Astrocyte (in vitro differentiated cells and primary cell): ENCODE measurements at regions not wholly inside any gene's neighbourhood (a gene's known extent, or its start where the extent isn't known, plus 50 kb on each side); places are given as distances from the start of the nearest gene placed in this dataset.

Source experiments
- DNase-seq: peaks from one replicate; pipeline ENCODE4 v3.0.0-alpha.2; 2010; ENCODE audit warnings: low read depth
- FAIRE-seq: peaks from 2 replicates; lab custom pipeline; 2011; peaks lifted over from hg19 to GRCh38; lab: Jason Lieb, UNC
- H2AFZ ChIP-seq: 2 replicates; pipeline ENCODE4 v1.6.0; 2012; ENCODE audit warnings: low read depth, low read length, inconsistent platforms
- H3K27ac ChIP-seq: 2 replicates; pipeline ENCODE4 v1.5.1; 2011; ENCODE audit warnings: low read depth, low read length, inconsistent platforms
- H3K27me3 ChIP-seq: 2 replicates; pipeline ENCODE4 v1.6.0; 2011; ENCODE audit warnings: low read length, inconsistent platforms; ENCODE audit not compliant: insufficient read depth
- H3K36me3 ChIP-seq: 2 replicates; pipeline ENCODE4 v1.5.1; 2011; ENCODE audit warnings: low read length, inconsistent platforms; ENCODE audit not compliant: insufficient read depth
- H3K4me1 ChIP-seq: 2 replicates; pipeline ENCODE4 v1.5.1; 2011; ENCODE audit warnings: low read length, inconsistent platforms; ENCODE audit not compliant: insufficient read depth
- H3K4me2 ChIP-seq: 2 replicates; pipeline ENCODE4 v1.6.0; 2012; ENCODE audit warnings: low read length, inconsistent platforms
- H3K4me3 ChIP-seq: 2 replicates; pipeline ENCODE4 v1.5.1; 2011; ENCODE audit warnings: low read depth, mild to moderate bottlenecking, low read length, inconsistent platforms; ENCODE audit not compliant: insufficient read depth
- H3K79me2 ChIP-seq: 2 replicates; pipeline ENCODE4 v1.6.0; 2012; ENCODE audit warnings: mild to moderate bottlenecking, low read length, inconsistent platforms; ENCODE audit not compliant: insufficient read depth
- H3K9ac ChIP-seq: 2 replicates; pipeline ENCODE4 v1.6.0; 2012; ENCODE audit warnings: mild to moderate bottlenecking, low read length, inconsistent platforms
- H3K9me3 ChIP-seq: 2 replicates; pipeline ENCODE4 v1.5.1; 2012; ENCODE audit warnings: low read depth, mild to moderate bottlenecking, low read length, inconsistent platforms; ENCODE audit not compliant: insufficient read depth
- H4K20me1 ChIP-seq: 2 replicates; pipeline ENCODE4 v1.6.0; 2012; ENCODE audit warnings: low read length, inconsistent platforms; ENCODE audit not compliant: insufficient read depth
- H3K27ac Mint-ChIP-seq: one replicate; pipeline ENCODE4 v1.8.0; 2021; ENCODE audit warnings: mild to moderate bottlenecking, mixed read lengths; ENCODE audit not compliant: unreplicated experiment
- H3K27me3 Mint-ChIP-seq: one replicate; pipeline ENCODE4 v1.8.0; 2021; ENCODE audit warnings: low read depth, mixed read lengths; ENCODE audit not compliant: unreplicated experiment
- H3K36me3 Mint-ChIP-seq: one replicate; pipeline ENCODE4 v1.8.0; 2021; ENCODE audit warnings: low read depth, mixed read lengths; ENCODE audit not compliant: unreplicated experiment
- H3K4me1 Mint-ChIP-seq: one replicate; pipeline ENCODE4 v1.8.0; 2021; ENCODE audit warnings: low read depth, mixed read lengths; ENCODE audit not compliant: unreplicated experiment
- H3K4me3 Mint-ChIP-seq: one replicate; pipeline ENCODE4 v1.8.0; 2021; ENCODE audit warnings: mild to moderate bottlenecking, moderate library complexity, mixed read lengths; ENCODE audit not compliant: unreplicated experiment
- H3K9me3 Mint-ChIP-seq: one replicate; pipeline ENCODE4 v1.8.0; 2021; ENCODE audit warnings: mild to moderate bottlenecking, mixed read lengths; ENCODE audit not compliant: unreplicated experiment
- EZH2 ChIP-seq: IDR thresholded peaks from 2 replicates; pipeline ENCODE4 v1.6.1; 2012; ENCODE audit warnings: mild to moderate bottlenecking, low read length, inconsistent platforms; ENCODE audit not compliant: insufficient read depth
- TF ChIP-seq, protein P1 (sequence below): IDR thresholded peaks from 2 replicates; pipeline ENCODE4 v1.5.1; 2011; ENCODE audit warnings: low read depth, mild to moderate bottlenecking, inconsistent platforms, low read length, moderate library complexity; ENCODE audit not compliant: insufficient read depth

DNA sequence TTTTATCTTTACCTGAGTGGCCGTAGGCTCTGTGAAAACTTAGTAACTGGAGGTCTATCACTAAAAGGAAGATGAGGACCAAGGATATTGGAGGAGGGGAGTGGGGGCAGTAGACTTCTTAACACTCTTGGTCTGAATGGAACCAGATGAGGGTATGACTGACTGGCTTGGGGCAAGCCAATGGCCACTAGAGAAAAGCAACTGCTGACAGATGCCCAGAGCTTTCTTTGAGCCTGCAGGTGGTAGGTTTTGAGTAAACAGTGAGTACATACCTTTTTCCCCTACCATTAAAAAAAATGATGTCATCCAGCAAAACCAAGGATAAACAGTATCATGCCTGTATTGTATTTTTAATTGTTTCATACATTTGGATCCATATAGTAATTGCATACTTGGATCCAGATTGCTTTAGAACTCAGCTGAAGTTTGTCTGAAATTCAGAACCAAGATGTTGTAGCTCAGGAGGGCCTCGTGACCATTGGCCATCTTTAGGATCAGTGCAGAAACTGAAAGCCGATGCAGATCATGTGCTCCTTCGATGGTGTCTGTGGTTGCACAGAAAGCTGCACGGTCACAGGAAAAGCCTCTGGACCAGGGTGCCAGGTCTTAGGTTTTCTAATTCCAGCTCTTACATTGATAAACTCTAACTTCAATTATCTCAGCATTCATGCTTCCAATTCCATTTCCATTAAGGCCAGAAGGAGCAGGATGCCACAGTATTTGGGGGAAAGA is 131.0 kb downstream of the PDGFRA start:
- Histone ChIP-seq H3K27me3 (peaks cover 6% of the 10 kb centered on the region), H3K4me1 (no peaks in the 10 kb centered on the region), H2AFZ (no peak overlapping the region), H3K9ac (no peak overlapping the region), H3K36me3 (no peaks in the 10 kb centered on the region), H3K4me3 (no peak overlapping the region), H3K79me2 (no peaks in the 10 kb centered on the region), H3K27ac (no peak overlapping the region), H4K20me1 (no peaks in the 10 kb centered on the region), H3K4me2 (no peak overlapping the region), H3K9me3 (no peaks in the 10 kb centered on the region)
- Mint-ChIP-seq H3K27ac (no peak overlapping the region), H3K4me3 (no peak overlapping the region), H3K36me3 (no peaks in the 10 kb centered on the region), H3K4me1 (no peaks in the 10 kb centered on the region), H3K9me3 (peaks cover 6% of the 10 kb centered on the region), H3K27me3 (peaks cover 15% of the 10 kb centered on the region)
- FAIRE-seq (no peak), DNase-seq (no peak)
- TF ChIP-seq, protein P1, sequence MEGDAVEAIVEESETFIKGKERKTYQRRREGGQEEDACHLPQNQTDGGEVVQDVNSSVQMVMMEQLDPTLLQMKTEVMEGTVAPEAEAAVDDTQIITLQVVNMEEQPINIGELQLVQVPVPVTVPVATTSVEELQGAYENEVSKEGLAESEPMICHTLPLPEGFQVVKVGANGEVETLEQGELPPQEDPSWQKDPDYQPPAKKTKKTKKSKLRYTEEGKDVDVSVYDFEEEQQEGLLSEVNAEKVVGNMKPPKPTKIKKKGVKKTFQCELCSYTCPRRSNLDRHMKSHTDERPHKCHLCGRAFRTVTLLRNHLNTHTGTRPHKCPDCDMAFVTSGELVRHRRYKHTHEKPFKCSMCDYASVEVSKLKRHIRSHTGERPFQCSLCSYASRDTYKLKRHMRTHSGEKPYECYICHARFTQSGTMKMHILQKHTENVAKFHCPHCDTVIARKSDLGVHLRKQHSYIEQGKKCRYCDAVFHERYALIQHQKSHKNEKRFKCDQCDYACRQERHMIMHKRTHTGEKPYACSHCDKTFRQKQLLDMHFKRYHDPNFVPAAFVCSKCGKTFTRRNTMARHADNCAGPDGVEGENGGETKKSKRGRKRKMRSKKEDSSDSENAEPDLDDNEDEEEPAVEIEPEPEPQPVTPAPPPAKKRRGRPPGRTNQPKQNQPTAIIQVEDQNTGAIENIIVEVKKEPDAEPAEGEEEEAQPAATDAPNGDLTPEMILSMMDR, result no peak
- no peak for TF ChIP-seq EZH2

DNA sequence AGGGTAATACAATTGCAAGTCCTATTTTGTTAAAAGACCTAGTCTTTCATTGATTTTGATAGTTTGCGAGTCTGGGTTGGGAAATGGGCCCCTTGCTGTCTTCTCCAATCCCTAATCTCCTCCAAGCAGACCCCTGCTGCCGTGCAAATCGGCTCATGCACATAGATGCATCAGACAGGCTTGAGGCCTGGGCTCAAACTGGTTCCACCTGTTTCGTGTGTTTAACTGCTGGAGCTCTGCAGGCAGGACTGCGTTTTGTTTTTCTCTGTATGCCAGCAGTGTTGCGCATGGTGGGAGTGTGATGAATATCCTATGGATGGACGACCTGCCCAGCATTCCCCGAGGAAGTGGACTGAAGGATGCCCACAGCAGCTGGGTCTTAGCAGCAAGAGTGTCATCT is 133.9 kb downstream of the PDGFRA start:
- Histone ChIP-seq H3K27me3 (peaks cover 5% of the 10 kb centered on the region), H3K79me2 (no peaks in the 10 kb centered on the region), H3K27ac (no peak overlapping the region), H3K4me1 (no peaks in the 10 kb centered on the region), H3K9ac (no peak overlapping the region), H2AFZ (no peak overlapping the region), H3K36me3 (no peaks in the 10 kb centered on the region), H3K4me2 (no peak overlapping the region), H3K4me3 (no peak overlapping the region), H4K20me1 (no peaks in the 10 kb centered on the region), H3K9me3 (no peaks in the 10 kb centered on the region)
- Mint-ChIP-seq H3K4me1 (no peaks in the 10 kb centered on the region), H3K36me3 (no peaks in the 10 kb centered on the region), H3K27ac (no peak overlapping the region), H3K4me3 (no peak overlapping the region), H3K9me3 (peaks cover 4% of the 10 kb centered on the region), H3K27me3 (peaks cover 2% of the 10 kb centered on the region)
- TF ChIP-seq, protein P1, result no peak
- TF ChIP-seq EZH2, result no peak
- DNase-seq, result no peak
- FAIRE-seq, result no peak

DNA sequence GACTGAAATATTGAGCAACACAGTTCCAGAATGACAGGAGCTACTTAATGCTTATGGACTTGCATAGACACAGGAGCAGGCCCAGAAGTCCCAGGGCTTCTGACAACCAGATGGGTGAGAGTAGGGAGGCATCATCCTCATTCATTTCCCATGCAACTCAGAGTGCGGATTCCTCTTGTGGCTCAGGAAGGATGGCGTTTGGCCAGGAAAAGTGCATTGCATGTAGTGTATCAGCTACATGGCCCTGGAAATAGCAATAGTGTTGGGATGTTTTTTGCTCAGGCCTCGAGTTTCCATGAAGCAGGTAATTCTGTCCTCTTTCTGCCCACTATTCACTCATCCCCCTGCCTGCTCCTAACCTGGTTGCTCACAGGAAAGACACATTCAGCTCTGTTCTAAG is 136.6 kb downstream of the PDGFRA start:
- no peak for FAIRE-seq
- peaks cover 4% of the 10 kb centered on the region for H3K27me3 Mint-ChIP-seq
- Histone ChIP-seq H4K20me1 (no peaks in the 10 kb centered on the region), H3K36me3 (no peaks in the 10 kb centered on the region), H3K9ac (no peak overlapping the region), H3K9me3 (no peaks in the 10 kb centered on the region), H3K27ac (no peak overlapping the region), H2AFZ (no peak overlapping the region), H3K4me1 (no peaks in the 10 kb centered on the region), H3K79me2 (no peaks in the 10 kb centered on the region), H3K4me2 (no peak overlapping the region), H3K4me3 (no peak overlapping the region), H3K27me3 (peaks cover 3% of the 10 kb centered on the region)
- no peak for DNase-seq
- H3K4me1 Mint-ChIP-seq, result no peaks in the 10 kb centered on the region
- H3K27ac Mint-ChIP-seq, result no peak overlapping the region
- H3K36me3 Mint-ChIP-seq, result no peaks in the 10 kb centered on the region
- H3K4me3 Mint-ChIP-seq, result no peak overlapping the region
- peaks cover 5% of the 10 kb centered on the region for H3K9me3 Mint-ChIP-seq
- TF ChIP-seq EZH2, result no peak
- TF ChIP-seq, protein P1, result no peak
